ENCODE measurements at regions not wholly inside any gene's neighbourhood (a gene's known extent, or its start where the extent isn't known, plus 50 kb on each side); places are given as distances from the start of the nearest gene placed in this dataset.
A peak's percentile ranks its signal among the peaks of the same experiment; 100 is the strongest.

DNA sequence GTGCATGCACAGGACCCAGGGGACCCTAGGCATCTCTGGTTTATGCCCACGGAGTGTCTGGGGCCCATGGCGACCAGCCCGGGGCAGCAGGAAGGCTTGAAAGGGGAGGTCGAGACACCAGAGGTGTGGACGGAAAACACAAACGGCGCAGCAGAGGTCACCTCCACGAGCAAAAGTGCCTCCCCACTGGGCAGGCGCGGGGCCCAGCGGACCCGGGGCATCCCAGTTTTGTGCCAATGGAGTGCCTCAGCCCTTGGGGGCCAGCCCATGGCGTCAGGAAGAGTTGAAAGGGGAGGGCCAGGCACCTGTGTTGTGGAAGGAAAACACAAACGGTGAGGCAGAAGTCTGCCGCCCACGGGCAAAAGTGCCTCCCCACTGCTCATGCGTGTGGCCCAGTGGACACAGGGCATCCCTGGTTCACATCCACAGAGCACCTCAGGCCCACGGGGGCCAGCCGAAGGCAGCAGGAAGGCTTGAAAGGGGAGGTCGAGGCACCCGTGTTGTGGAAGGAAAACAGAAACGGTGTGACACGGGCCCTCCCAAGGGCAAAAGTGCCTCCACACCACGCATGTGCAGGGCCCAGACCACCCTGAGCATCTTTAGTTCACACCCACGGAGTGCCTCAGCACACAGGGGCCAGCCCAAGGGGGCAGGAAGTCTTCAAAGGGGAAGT is 378.8 kb downstream of the ALG10 start:
- ATAC-seq (no peak), DNase-seq (peak; percentile 2 to 45 (median 7))
- H3K4me1 ChIP-seq: no peaks in the 10 kb centered on the region
- H3K27ac ChIP-seq: no peak overlapping the region
- no peak for TF ChIP-seq POLR2A (IDR thresholded peaks at IDR 0.05)
- TF ChIP-seq, protein P1, sequence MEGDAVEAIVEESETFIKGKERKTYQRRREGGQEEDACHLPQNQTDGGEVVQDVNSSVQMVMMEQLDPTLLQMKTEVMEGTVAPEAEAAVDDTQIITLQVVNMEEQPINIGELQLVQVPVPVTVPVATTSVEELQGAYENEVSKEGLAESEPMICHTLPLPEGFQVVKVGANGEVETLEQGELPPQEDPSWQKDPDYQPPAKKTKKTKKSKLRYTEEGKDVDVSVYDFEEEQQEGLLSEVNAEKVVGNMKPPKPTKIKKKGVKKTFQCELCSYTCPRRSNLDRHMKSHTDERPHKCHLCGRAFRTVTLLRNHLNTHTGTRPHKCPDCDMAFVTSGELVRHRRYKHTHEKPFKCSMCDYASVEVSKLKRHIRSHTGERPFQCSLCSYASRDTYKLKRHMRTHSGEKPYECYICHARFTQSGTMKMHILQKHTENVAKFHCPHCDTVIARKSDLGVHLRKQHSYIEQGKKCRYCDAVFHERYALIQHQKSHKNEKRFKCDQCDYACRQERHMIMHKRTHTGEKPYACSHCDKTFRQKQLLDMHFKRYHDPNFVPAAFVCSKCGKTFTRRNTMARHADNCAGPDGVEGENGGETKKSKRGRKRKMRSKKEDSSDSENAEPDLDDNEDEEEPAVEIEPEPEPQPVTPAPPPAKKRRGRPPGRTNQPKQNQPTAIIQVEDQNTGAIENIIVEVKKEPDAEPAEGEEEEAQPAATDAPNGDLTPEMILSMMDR (IDR thresholded peaks at IDR 0.05): no peak
- peaks cover 0 to 14% (median 0%) of the 10 kb centered on the region in 9 donors for H3K27me3 ChIP-seq
- H3K36me3 ChIP-seq: no peaks in the 10 kb centered on the region
- H3K4me3 ChIP-seq: no peak overlapping the region
- peaks cover 0 to 52% (median 17%) of the 10 kb centered on the region in 12 donors for H3K9me3 ChIP-seq
- 61 to 69% (median 66%) methylated on average over 22 to 25 of the region's 25 CpGs for WGBS, 4 donors
- intact Hi-C loops (cut with DNase I): no loop called here

DNA sequence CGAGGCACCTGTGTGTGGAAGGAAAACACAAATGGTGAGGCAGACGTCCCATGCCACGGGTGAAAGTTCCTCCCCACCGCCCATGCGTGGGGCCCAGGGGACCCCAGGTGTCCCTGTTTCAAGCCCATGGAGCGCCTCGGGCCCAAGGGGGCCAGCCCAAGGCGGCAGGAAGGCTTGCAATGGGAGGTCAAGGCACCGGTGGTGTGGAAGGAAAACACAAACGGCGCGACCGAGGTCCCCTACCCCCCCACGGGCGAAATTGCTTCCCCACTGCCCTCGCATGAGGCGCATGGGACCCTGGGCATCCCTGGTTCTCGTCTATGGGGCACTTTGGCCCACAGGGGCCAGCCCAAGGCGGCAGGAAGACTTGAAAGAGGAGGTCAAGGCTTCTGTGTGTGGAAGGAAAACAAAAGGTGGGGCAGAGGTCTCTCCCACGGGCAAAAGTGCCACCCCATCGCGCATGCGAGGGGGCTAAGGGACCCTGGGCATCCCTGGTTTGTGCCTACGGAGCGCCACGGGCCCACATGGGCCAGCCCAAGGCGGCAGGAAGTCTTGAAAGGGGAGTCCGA is 379.4 kb downstream of the ALG10 start:
- Histone ChIP-seq H3K9me3 (peaks cover 0 to 58% (median 21%) of the 10 kb centered on the region in 12 donors), H3K4me1 (no peaks in the 10 kb centered on the region), H3K27me3 (peaks cover 0 to 9% (median 0%) of the 10 kb centered on the region in 9 donors), H3K4me3 (no peak overlapping the region), H3K36me3 (no peaks in the 10 kb centered on the region), H3K27ac (no peak overlapping the region)
- DNase-seq (peak in 4 of 5 donors; percentile 2 to 53 (median 8)), ATAC-seq (no peak)
- TF ChIP-seq POLR2A (IDR thresholded peaks at IDR 0.05): no peak
- TF ChIP-seq, protein P1 (IDR thresholded peaks at IDR 0.05): no peak
- intact Hi-C loops (cut with DNase I): no loop called here
- WGBS, 4 donors: 44 to 54% (median 49%) methylated on average over 27 to 28 of the region's 28 CpGs

DNA sequence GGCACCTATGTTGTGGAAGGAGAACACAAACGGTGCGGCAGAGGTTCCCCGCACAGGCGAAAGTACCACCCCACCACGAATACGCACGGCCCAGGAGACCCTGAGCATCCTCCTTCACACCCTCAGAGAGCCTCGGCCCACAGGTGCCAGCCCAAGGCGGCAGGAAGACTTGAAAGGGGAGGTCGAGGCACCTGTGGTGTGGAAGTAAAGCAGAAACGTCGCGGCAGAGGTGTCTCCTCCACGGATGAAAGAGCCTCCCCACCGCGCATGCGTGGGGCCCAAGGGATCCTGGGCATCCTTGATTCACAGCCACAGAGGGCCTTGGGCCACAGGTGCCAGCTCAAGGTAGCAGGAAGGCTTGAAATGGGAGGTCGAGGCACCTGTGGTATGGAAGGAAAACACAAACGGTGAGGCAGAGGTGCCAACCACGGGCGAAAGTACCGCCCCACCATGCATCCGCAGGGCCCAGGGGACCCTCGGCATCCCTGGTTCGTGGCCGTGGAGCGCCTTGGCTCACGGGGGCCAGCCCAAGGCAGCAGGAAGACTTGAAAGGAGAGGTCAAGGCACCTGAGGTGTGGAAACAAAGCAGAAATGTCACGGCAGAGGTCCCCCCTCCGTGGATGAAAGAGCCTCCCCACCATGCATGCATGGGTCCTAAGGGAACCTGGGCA is 380.1 kb downstream of the ALG10 start:
- 65 to 73% (median 71%) methylated on average over 30 of the region's 30 CpGs for WGBS, 4 donors
- H3K27me3 ChIP-seq: peaks cover 0 to 7% (median 0%) of the 10 kb centered on the region in 9 donors

More for the DNA sequence above, 380.1 kb downstream of the ALG10 start:
- peaks cover 0 to 65% (median 27%) of the 10 kb centered on the region in 12 donors for H3K9me3 ChIP-seq
- TF ChIP-seq POLR2A (IDR thresholded peaks at IDR 0.05): no peak
- TF ChIP-seq, protein P1 (IDR thresholded peaks at IDR 0.05): no peak
- peak; percentile 2 to 46 (median 9) for DNase-seq
- H3K4me3 ChIP-seq: no peak overlapping the region
- no peak for ATAC-seq
- intact Hi-C loops (cut with DNase I): no loop called here
- H3K4me1 ChIP-seq: no peaks in the 10 kb centered on the region
- no peak overlapping the region for H3K27ac ChIP-seq
- no peaks in the 10 kb centered on the region for H3K36me3 ChIP-seq
